Posterior cingulate gyrus (tissue), 11 donors: ENCODE measurements at regions not wholly inside any gene's neighbourhood (a gene's known extent, or its start where the extent isn't known, plus 50 kb on each side); places are given as distances from the start of the nearest gene placed in this dataset.
"Not testable (repeated sequence)": the region's sequence is repeated elsewhere in the genome, so short reads cannot be mapped to it uniquely, and the experiment has no call there.

ENCODE experiments used
- DNase-seq, 10 donors: peaks; one replicate each; pipeline versions ENCODE4 v3.0.0 to v3.0.0-alpha.2; 2020 to 2021; ENCODE audit warnings: mixed read lengths in 3 of 10
- intact Hi-C: fragments of 100-400 bp; cut with DNase I; formaldehyde crosslinking; loops from one replicate; pipeline ENCODE4 v1.15.1; 2023

DNA sequence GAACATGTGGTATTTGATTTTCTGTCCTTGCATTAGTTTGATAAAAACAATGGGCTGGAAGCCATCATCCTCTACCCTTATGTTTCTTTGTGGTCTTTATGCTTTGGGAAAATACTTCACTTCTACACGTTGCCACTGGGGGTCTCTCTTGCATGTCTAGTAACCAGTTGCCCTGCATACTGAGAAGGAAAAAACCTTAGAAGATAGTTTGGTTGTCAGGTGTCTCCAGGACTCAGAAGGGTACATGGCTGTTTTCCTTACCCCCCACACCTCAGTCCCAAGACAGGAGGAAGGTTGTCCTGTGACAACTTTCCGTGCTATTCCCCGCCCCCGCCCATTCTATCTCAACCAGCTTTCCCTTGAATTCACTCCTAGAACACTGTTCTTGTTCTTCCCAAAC lies 62.1 kb upstream of the LANCL3 start:
- intact Hi-C loops: loop anchor here (2.0 kb wide), 1 partner anchor 315 kb away; no protein-coding TSS in a partner anchor
- no peak for DNase-seq

DNA sequence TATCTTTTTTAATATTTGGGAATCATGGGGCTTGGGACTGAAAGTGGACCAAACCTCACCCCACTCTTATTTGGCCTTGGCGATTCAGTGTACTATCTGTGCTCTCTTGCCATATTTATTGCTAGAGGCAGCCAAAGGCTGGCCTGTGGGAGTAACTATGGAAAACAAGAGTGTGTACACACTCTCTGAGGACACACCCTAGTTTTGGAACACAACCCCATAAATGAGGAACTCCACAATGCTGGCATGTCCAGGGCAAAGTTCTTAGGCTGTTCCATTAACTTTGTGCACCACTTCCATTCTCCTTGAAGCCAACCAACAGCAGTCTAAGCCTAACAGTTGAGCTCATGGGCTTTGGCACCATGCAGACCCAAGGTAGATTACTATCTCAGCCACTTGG lies 54.9 kb upstream of the LANCL3 start:
- intact Hi-C loops, DNase-seq: not testable (repeated sequence)

DNA sequence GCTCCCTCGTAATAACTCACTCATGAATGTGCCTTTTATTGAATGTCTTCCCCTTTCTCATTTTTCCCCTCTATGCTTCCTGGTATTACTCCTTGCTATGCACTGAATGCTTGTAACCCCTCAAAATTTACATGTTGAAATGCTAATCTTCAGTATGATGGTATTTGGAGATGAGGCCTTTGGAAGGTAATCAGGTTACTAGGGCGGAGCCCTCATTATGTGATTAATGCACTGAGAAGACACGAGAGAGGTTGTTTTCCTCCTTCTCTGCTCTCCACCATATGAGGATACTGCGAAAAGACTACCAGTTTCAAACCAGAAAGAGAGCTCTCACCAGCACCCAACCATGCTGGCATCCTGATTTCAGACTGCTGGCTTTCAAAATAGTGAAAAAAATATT lies 52.2 kb upstream of the LANCL3 start:
- DNase-seq: not testable (repeated sequence)

DNA sequence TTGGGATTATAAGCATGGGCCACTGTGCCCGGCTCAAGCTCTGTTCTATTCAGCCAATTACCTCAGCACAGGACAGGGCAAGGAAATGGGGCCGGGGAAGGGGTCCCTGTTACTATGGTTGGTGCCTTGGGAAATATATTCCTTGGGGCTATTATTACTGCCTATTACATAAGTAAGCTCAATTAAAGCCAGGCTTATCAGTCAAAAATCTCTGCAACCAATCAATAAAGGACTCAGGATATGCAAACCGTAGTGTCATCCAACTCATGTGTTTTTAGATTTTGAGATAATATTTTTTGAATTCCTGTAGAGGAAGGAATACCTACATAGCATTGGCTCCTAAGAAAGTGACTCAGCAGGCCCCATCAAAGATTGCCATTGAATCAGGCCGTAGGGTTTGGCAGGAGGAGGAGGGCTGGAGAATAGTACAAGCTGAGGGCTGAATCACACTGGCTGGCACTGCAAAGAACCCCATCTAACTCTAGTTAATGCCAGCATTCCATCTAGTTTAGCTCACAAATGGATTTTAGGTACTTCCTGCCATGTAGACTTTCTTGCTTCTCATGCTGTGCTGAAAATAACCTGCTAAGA lies 50.5 kb upstream of the LANCL3 start:
- DNase-seq, intact Hi-C loops: not testable (repeated sequence)

More for the DNA sequence above, 52.2 kb upstream of the LANCL3 start:
- intact Hi-C loops: not testable (repeated sequence)
